Posterior cingulate gyrus (tissue), 11 donors: ENCODE measurements at regions not wholly inside any gene's neighbourhood (a gene's known extent, or its start where the extent isn't known, plus 50 kb on each side); places are given as distances from the start of the nearest gene placed in this dataset.
"Not testable (repeated sequence)": the region's sequence is repeated elsewhere in the genome, so short reads cannot be mapped to it uniquely, and the experiment has no call there.

Experiments
- DNase-seq, 10 donors: peaks; one replicate each; pipeline versions ENCODE4 v3.0.0 to v3.0.0-alpha.2; 2020 to 2021; ENCODE audit warnings: mixed read lengths in 3 of 10
- intact Hi-C: fragments of 100-400 bp; cut with DNase I; formaldehyde crosslinking; loops from one replicate; pipeline ENCODE4 v1.15.1; 2023

DNA sequence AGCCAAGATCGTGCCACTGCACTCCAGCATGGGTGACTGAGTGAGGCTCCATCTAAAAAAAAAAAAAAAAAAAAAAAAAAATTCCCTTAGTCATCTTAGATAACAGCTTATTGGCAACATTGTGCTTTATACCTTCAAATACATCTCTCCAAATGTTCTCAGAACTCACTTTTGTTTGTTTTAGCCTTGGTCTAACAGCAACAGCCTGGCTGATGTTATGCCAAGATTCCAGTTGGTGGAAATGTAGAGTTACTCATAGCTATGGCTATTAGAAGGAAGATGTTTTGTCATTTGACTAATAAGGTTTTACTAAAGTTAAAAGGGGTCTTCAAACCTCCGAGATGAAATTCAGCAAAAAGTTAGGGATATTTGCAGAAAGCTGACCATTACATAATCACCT, 481.4 kb downstream of the NEBL start:
- DNase-seq = no peak
- intact Hi-C loops = no loop called here

DNA sequence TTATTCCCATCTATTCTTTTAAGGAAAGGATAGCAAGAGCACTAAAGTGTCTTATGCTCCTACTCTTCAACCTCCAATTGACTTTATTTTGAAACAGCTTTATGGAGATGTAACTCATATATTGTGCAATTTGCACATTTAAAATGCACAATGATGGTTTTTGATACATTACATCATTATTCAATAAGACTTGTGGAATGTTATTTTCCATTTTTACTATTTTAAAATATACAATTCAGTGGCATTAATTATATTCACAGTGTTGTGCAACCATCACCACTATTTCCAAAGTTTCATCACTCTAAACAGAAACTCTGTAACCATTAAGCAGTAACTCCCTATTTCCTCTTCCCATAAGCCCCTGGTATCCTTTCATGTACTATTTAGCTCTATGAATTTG, 489.8 kb downstream of the NEBL start:
- no peak for DNase-seq
- intact Hi-C loops = no loop called here

DNA sequence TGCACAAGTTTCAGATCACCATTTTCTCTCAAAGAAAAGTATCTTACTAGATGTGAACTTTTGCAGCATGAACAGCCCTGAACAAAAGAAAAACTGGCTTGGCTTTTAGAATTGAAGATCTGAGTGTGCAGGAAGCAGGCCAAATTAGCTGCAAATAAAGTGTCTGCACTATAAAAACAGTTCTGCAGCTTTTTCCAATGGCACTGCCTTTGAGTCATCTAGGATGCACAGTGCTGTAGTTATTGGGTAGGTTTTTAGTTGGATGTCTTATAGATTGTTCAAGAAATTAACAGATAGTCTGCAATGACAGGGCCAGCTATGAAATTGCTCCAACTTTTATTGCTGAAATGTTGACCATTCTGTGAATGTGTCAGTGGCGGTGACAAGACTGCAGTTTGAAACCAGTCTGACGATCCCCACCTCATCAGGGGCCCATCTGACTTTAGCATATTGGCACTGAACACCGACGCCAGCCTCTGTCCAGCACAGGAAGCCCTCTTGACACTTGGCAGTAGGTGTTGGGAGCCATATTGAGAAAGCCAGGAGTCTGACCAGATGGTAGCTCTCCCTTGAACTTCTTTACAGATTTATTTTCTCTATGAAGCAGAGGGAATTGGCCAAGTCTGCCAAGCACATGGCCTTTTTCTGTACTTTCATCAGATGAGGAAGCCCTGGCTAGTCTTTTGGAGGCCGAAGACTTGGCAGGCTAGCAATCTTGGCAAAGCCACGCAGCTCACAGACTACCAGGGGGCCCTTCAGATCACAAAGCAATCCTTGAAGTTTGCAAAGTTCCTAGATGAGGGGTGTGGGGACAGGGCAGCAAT, 490.6 kb downstream of the NEBL start:
- intact Hi-C loops = no loop called here
- DNase-seq = peak in 1 of 10 donors; percentile 2

DNA sequence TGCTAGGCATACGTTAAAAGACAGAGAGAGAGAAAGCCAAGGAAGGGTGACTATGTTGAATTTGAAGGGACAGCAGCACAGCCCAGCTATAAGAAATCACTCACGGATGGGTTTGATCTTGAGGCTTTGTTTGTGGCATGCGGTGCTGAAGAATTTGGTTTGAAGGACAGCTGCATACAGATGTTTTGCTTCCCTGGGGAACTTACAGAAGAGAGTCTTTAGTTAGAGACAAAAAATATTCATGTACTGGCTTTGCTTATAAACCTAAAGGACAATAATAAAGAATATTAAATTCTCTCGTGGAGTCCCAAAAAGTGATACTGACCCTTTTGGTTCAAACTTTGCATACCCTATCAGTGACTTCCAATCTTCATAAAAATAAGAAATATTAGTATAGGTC, 491.4 kb downstream of the NEBL start:
- intact Hi-C loops = no loop called here
- no peak for DNase-seq

DNA sequence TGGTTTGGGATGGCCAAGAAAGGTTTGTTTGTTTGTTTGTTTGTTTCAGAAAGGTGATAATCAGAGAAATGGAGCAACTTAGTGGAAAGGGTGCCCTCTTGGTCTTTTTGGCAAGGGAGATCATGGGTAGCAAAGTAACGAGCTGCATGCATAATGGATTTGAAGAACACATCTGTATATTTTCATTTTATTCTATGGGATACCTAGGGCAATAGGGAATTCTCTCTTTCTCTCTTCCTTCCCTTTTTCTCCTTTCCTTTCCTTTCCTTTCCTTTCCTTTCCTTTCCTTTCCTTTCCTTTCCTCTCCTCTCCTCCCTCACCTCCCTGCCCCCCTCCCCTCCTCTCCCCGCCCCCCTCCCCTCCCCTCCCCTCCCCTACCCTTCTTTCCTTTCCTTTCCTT, 492.1 kb downstream of the NEBL start:
- no peak for DNase-seq
- intact Hi-C loops = no loop called here

DNA sequence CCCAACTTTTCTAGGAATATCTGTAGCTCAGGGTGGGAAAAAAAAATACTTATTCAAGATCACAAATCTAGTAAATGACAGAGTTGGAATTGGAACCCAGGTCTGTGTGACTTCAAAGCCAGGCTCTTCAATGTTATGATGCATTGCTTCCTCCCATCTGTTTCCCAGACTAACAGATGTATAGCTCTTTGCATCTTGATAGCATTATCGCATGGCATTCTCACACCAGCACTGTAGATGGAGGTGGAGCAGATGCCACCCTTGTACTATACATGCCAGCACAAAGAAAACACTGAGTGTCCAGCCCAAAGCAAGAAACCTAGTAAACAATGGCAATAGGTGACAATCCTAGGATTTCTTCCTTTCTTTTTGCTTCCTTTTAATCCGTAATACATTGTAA, 497.3 kb downstream of the NEBL start:
- intact Hi-C loops = no loop called here
- no peak for DNase-seq

DNA sequence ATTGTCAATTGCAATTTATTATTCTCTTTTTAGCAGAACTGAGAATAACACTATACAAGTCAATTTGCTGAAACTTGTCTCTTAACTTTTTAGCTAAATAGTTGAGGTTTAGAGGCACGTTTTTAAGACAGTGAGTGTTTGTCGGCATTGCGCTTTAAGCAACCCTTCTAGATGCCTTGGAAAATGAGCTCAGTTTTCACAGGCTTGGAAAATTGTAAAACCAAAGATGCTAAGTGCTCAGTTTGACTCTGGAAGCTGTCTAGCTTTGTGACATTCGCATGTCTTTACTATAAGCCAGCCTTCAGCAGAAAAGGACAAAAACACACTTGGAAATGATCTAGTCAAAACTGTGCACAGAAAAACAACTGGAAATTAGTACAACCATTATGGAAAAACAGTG, 500.4 kb downstream of the NEBL start:
- no peak for DNase-seq
- intact Hi-C loops = no loop called here

DNA sequence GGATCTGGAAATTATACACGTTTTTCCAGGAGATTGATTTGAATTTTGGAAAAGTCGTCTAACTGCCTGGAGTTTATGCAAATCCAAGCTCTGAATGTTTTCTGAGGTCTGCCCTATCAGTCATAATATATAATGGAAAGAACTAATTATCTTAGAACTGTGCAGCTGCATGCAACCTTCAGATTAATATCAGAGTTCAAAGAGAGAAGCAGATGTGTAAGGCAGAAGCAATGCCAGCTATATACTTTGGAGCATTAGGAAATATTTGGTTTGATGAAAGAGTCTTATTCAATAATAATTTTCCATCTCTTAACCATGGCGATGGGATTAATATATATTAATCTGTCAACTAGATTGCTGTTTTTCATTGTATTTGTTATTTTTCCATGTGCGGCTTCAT, 500.9 kb downstream of the NEBL start:
- no peak for DNase-seq

DNA sequence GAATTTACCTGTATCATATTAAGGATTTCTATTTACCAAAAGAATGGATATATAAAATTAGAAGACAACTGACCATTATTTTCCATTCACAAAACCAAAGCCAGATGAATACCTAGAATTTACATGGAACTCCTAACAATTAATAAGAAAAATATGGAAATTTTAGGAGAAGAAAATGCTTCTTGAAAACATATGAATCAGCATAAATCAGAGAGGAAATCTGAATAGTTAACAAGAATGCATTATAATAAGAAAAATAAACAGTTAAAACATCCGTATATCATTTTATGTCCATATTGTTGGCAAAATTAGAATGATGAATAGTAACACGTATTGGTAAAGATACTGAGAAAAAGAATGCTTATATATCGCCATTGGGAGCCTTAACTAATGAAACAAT, 505.5 kb downstream of the NEBL start:
- DNase-seq = no peak
- intact Hi-C loops = no loop called here

More for the DNA sequence above, 500.9 kb downstream of the NEBL start:
- intact Hi-C loops = no loop called here

DNA sequence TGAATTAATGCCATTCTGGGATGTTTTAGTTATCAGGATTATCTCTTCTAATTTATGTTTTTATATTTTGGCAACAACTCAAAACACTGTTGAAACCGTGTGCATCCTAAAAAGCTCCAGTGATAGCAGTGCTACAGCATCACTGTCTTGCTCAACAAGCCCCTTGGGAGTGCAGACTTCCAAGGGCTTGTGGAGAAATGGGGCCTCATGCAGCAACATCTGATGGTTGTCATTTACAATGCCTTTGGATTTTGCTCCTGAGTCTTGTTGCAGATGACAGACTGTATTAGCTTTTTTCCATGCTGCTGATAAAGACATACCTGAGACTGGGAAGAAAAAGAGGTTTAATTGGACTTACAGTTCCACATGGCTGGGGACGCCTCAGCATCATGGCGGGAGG, 515.4 kb downstream of the NEBL start:
- no peak for DNase-seq
- intact Hi-C loops = no loop called here

DNA sequence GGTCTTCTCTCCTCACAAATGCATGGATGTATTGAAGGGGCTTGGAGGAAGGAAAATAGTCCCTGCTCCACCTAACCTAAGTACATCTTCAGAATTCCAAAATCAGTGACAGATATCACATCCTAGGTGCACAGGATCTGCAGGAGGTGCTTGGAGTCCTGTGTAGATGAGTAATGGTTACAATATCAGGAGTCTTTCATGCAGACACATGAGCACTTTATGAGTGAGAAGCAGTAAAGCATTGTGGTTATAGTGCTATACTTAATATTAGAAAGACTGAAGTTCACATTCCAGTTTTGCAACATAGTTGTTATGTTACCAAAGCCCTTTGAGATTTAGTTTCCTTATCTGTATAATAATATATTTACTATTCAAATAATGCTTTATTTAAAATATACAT, 516.7 kb downstream of the NEBL start:
- intact Hi-C loops = no loop called here
- no peak for DNase-seq

DNA sequence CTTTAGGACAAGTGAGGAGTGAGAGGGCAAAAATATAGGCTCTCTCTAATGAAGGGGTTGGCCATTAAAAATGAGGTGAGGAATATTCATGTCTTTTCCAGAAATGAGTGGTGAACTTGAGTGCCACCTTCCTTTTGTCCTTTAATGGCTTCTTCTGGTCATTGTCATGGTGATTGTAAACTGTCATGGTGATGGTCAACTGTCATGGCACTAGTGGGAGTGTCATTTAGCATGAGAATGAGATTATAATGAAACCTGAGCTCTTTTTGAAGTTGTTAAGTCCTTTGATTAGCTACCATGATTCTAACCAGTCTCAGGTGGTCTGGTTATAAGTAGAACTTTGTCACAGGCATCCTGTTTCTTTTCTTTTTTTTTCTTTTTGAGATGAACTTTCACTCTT, 524.4 kb downstream of the NEBL start:
- DNase-seq = no peak
- intact Hi-C loops = no loop called here

DNA sequence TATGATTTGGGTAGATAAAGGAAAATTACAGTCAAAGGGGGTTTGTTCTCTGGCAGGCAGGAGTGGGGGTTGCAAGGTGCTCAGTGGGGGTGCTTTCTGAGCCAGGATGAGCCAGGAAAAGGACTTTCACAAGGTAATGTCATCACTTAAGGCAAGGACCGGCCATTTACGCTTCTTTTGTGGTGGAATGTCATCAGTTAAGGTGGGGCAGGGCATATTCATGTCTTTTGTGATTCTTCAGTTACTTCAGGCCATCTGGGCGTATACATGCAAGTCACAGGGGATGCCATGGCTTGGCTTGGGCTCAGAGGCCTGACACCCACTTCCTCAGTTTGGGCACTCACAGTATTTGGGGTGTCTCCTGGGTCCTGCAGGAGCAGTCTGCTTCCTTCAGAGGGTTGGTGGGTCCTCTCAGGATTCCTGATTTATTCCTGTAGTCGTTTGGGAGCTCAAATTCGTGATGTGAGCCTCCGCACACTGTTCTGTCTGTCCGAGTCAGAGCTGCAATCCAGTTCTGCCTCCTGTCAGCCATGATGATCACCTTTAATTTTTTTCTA, 526.1 kb downstream of the NEBL start:
- DNase-seq, intact Hi-C loops: not testable (repeated sequence)

DNA sequence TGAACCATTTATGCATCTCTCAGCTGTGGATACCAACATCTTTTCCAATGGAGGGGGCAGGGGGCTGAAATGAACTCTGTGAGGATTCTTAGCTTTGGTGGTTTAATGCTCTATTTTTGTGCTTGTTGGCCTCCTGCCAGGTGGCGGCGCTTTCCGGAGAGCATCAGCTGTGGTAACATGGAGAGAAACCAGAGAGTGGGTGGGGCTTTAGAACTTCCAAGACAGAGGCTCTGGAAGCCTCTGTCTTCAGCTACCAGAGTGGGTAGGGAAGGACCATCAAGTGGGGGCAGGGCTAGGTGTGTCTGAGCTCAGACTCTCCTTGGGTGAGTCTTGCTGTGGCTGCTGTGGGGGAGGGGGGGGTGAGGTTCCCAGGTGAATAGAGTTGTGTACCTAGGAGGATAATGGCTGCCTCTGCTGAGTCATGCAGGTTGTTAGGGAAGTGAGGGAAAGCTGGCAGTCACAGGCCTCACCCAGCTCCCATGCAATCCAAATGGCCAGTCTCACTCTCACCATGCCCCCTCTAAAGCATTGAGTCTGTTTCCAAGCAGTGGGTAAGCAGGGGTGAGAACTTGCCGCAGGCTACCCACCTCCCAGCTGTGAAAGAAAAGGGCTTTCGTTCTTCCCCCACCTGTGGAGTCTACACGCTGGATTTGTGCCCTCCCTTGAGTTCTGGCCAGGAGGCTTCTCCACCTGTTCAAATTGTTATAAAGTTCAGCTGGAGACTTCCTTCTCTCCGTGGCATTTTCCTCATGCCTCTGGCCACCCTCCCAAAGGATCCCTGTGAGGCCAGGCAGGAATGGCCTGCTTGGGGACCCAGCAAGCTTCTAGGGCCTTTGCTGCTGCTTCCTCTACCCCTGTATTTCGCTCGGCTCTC, 527.0 kb downstream of the NEBL start:
- intact Hi-C loops = no loop called here
- no peak for DNase-seq

DNA sequence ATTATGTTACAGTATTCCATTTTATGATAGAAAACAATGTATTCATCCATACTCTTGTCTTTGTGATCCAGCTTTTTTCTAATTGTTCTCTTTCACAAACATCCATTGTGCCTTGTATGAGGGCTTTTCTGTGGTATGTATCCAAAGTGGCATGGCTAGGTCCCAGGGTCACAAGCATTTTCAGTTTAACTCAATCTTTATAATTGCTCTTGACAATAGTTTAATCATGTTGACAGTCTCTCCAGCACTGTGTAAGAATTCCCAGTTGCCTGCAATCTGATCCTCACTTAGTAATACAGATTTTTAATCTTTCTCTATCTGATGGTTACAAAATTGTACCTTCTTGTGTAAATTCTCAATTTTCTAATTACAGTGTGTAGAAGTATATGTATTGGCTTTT, 533.4 kb downstream of the NEBL start:
- intact Hi-C loops = no loop called here
- DNase-seq = no peak

DNA sequence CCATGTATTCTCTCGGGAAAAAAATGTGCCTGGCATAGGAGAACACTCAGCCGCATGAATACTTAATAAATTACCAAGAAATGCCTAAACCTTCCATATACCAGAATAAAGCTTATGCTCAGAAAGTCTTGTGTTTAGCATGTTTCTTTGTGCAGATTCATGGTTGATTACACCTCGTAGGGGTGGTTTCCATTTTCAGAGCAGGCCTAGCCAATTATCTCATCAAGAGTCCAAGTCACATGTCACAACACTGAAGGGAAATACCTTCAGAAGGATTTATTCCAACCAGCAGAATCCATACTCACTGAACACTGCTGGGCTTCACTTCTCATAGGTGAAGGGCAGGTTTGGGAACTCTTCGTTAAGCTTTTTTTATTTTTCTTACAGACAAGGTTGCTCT, 539.7 kb downstream of the PLXDC2 start:
- intact Hi-C loops = no loop called here
- no peak for DNase-seq

DNA sequence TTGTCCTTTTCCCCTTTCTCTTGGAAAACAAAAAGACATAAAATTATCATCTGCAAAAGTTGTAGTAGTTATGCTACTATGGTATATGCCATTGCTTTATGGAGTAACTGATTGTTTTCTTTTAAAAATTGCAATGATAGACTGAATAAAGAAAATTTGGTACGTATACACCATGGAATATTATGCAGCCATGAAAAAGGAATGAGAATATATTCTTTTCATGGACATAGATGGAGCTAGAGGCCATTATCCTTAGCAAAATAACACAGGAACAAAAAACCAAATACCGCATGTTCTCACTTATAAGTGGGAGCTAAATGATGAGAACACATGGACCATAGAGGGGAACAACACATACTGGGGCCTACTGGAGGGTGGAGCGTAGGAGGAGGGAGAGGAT, 538.8 kb downstream of the PLXDC2 start:
- no peak for DNase-seq
- intact Hi-C loops = no loop called here

DNA sequence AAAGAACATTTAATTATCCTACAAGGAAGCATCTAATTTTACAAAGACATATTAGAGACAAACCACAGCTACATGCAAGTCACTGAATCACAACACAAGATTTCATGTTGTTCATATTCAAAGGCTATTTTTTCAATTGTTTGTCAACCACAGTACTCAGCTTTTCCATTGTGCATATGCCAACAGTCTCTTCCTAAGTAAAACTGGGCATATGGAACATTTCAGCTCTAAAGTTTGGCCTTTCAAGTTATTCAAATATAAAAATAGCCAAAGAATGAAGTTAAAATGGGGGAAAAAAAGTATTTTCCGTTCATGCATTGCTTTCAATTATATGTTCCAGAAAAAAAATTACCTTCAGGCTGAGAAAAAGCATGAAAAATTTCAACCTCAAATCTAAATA, 537.9 kb downstream of the PLXDC2 start:
- intact Hi-C loops = no loop called here
- DNase-seq = no peak

DNA sequence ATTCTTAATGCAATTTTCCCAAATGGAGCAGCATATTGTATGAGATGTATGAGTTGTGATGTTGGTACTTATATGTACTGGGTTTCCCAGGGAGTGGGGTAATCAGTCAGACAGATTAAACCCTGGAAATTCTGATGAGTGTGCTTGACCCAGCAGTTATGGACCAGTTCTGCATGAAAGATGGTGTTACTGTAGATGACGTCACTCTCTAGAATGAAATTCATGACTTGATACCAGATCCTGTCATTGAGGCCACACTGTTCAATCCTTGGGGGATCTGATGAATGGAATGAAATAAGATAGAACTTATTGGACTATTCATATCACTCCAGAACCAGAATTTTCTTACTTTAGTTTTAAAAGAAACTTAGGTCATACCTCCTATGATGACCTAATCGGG, 534.3 kb downstream of the PLXDC2 start:
- intact Hi-C loops = no loop called here
- DNase-seq = no peak

DNA sequence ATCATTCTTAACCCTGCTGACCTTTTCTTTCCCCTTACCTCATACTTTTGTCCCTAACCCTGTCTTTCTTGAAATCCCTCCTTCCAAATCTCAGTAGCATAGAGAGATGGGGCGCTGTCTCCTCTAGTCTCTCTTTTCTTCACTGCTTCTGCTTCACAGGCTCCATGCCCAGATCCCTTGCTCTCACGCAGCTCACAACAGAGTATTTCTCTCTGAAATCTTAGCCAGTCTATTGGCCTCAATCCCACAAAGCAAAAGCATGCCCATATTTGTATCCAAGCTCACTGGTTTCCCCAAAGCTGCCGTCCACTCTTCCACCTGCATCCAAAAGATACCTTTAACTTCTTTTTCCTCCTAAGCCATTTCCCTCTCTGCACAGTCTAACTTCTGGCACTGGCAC, 526.8 kb downstream of the PLXDC2 start:
- peak in 4 of 10 donors; percentile 7 to 67 (median 34) for DNase-seq
- intact Hi-C loops = no loop called here
